ENCODE measurements at regions not wholly inside any gene's neighbourhood (a gene's known extent, or its start where the extent isn't known, plus 50 kb on each side); places are given as distances from the start of the nearest gene placed in this dataset.

DNA sequence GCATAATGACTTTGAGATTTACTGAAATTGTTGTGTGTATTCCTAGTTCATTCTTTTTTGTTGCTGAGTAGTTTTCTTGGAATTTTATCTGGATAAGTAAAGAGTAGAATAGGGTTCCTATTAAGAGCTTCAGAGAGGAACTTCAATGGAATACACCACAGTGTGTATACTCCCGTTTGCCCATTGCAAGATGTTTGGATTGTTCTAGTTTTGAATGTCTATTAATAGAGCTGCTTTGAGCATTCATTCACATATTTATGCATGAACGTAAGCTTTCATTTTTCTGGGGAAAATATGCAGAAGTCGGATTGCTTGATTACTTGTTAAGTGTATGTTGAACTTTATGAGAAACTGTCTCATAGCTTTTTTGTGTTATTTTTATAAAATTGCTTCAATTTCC lies 580.5 kb downstream of the OTOL1 start:
- H4K20me1 ChIP-seq (ENCODE audit: insufficient read depth), result no peaks in the 10 kb centered on the region
- BruUV-seq (replicated peaks), result no TSS peak
- DNase-seq (ENCODE audit: low read depth, low spot score), result no peak
- no peak overlapping the region for H3K4me2 ChIP-seq (ENCODE audit: low read length)
- no peaks in the 10 kb centered on the region for H3K27me3 ChIP-seq (ENCODE audit: insufficient read depth, low read length)
- no peaks in the 10 kb centered on the region for H3K9me2 ChIP-seq (ENCODE audit: insufficient read depth)
- H3K4me1 ChIP-seq (ENCODE audit: control insufficient read depth in 1 of 2, insufficient read depth in 2 of 2, low read length in 2 of 2), result no peaks in the 10 kb centered on the region
- no peak overlapping the region for H2AFZ ChIP-seq (ENCODE audit: low read depth, low read length, poor library complexity, severe bottlenecking)
- H3K9me3 ChIP-seq (ENCODE audit: control insufficient read depth in 1 of 2, insufficient read depth in 1 of 2, low read depth in 1 of 2, low read length in 2 of 2), result no peaks in the 10 kb centered on the region
- ChIA-PET CTCF (no interaction called here), RAD21 (ENCODE audit: low non-redundant PET in 1 of 2, low total read pairs in 2 of 2, uncharacterized antibody in 2 of 2, unreplicated experiment in 2 of 2) (no interaction called here), POLR2A (no interaction called here)
- H3K79me2 ChIP-seq (ENCODE audit: insufficient read depth, low read length), result no peaks in the 10 kb centered on the region
- no peak overlapping the region for H3K9ac ChIP-seq (ENCODE audit: low read length)
- intact Hi-C loops (cut with micrococcal nuclease), result no loop called here
- H3K27ac ChIP-seq (ENCODE audit: low read depth, low read length), result no peak overlapping the region
- H3K4me3 ChIP-seq (replicated peaks in 1 of 2; ENCODE audit: low read depth in 1 of 2, low read length in 2 of 2), result no peak overlapping the region
- H3K36me3 ChIP-seq (ENCODE audit: control insufficient read depth in 1 of 2, insufficient read depth in 2 of 2, low read length in 2 of 2), result no peaks in the 10 kb centered on the region
- TF ChIP-seq CEBPB (IDR thresholded peaks at IDR 0.05; ENCODE audit: low read depth) (no peak), ZNF274 (IDR thresholded peaks at IDR 0.05; ENCODE audit: low read depth, low read length) (no peak), EZH2phosphoT487 (IDR thresholded peaks at IDR 0.05; ENCODE audit: borderline replicate concordance) (no peak), SP1 (IDR thresholded peaks at IDR 0.05; ENCODE audit: low read depth) (no peak), SRF (IDR thresholded peaks at IDR 0.05; ENCODE audit: low read depth) (no peak), TCF7L2 (IDR thresholded peaks at IDR 0.05; ENCODE audit: borderline replicate concordance, extremely low read depth, insufficient read depth, insufficient read length) (no peak), JUND (IDR thresholded peaks at IDR 0.05) (no peak), EZH2 (IDR thresholded peaks at IDR 0.05) (no peak), SIN3A (IDR thresholded peaks at IDR 0.05; ENCODE audit: low read depth) (no peak), ATF3 (IDR thresholded peaks at IDR 0.05) (no peak), POLR2AphosphoS5 (IDR thresholded peaks at IDR 0.05; ENCODE audit: low read depth, low read length) (no peak), FOSL1 (IDR thresholded peaks at IDR 0.05; ENCODE audit: low read depth) (no peak)
- TF ChIP-seq, protein P1, sequence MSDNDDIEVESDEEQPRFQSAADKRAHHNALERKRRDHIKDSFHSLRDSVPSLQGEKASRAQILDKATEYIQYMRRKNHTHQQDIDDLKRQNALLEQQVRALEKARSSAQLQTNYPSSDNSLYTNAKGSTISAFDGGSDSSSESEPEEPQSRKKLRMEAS (IDR thresholded peaks at IDR 0.05), result no peak
- no peak for ATAC-seq

GRCh38 chr3:162082516-162082915 lies 585.9 kb downstream of the OTOL1 start:
- H3K4me2 ChIP-seq (ENCODE audit: low read length), result no peak overlapping the region
- ATAC-seq, result no peak
- TF ChIP-seq, protein P2, sequence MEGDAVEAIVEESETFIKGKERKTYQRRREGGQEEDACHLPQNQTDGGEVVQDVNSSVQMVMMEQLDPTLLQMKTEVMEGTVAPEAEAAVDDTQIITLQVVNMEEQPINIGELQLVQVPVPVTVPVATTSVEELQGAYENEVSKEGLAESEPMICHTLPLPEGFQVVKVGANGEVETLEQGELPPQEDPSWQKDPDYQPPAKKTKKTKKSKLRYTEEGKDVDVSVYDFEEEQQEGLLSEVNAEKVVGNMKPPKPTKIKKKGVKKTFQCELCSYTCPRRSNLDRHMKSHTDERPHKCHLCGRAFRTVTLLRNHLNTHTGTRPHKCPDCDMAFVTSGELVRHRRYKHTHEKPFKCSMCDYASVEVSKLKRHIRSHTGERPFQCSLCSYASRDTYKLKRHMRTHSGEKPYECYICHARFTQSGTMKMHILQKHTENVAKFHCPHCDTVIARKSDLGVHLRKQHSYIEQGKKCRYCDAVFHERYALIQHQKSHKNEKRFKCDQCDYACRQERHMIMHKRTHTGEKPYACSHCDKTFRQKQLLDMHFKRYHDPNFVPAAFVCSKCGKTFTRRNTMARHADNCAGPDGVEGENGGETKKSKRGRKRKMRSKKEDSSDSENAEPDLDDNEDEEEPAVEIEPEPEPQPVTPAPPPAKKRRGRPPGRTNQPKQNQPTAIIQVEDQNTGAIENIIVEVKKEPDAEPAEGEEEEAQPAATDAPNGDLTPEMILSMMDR (IDR thresholded peaks at IDR 0.05 in 2 of 3, conservative IDR thresholded peaks at IDR 0.05 in 1 of 3; ENCODE audit: borderline replicate concordance in 1 of 3, insufficient read depth in 1 of 3, low read depth in 2 of 3, low read length in 2 of 3), result no peak
- no peak for TF ChIP-seq RAD21 (IDR thresholded peaks at IDR 0.05; ENCODE audit: low read depth)
- TF ChIP-seq YY1 (IDR thresholded peaks at IDR 0.05; ENCODE audit: extremely low read depth, insufficient replicate concordance, low read depth, low read length), result no peak
- no peak for TF ChIP-seq ELF1 (IDR thresholded peaks at IDR 0.05; ENCODE audit: borderline replicate concordance, low read depth)
- no peak for TF ChIP-seq FOSL1 (IDR thresholded peaks at IDR 0.05; ENCODE audit: low read depth)
- TF ChIP-seq CEBPB (IDR thresholded peaks at IDR 0.05; ENCODE audit: low read depth), result no peak
- TF ChIP-seq EZH2phosphoT487 (IDR thresholded peaks at IDR 0.05; ENCODE audit: borderline replicate concordance), result no peak

More at GRCh38 chr3:162082516-162082915, 585.9 kb downstream of the OTOL1 start:
- Histone ChIP-seq H3K27me3 (ENCODE audit: insufficient read depth, low read length) (no peaks in the 10 kb centered on the region), H3K9me3 (ENCODE audit: control insufficient read depth in 1 of 2, insufficient read depth in 1 of 2, low read depth in 1 of 2, low read length in 2 of 2) (no peaks in the 10 kb centered on the region), H3K4me1 (ENCODE audit: control insufficient read depth in 1 of 2, insufficient read depth in 2 of 2, low read length in 2 of 2) (no peaks in the 10 kb centered on the region), H3K79me2 (ENCODE audit: insufficient read depth, low read length) (no peaks in the 10 kb centered on the region), H3K9me2 (ENCODE audit: insufficient read depth) (no peaks in the 10 kb centered on the region), H3K36me3 (ENCODE audit: control insufficient read depth in 1 of 2, insufficient read depth in 2 of 2, low read length in 2 of 2) (no peaks in the 10 kb centered on the region), H3K27ac (ENCODE audit: low read depth, low read length) (no peak overlapping the region), H4K20me1 (ENCODE audit: insufficient read depth) (no peaks in the 10 kb centered on the region), H3K4me3 (replicated peaks in 1 of 2; ENCODE audit: low read depth in 1 of 2, low read length in 2 of 2) (no peak overlapping the region), H2AFZ (ENCODE audit: low read depth, low read length, poor library complexity, severe bottlenecking) (no peak overlapping the region), H3K9ac (ENCODE audit: low read length) (no peak overlapping the region)
- no TSS peak for BruUV-seq (replicated peaks)
- ChIA-PET POLR2A (no interaction called here), RAD21 (ENCODE audit: low non-redundant PET in 1 of 2, low total read pairs in 2 of 2, uncharacterized antibody in 2 of 2, unreplicated experiment in 2 of 2) (no interaction called here), CTCF (no interaction called here)
- intact Hi-C loops (cut with micrococcal nuclease), result no loop called here
- DNase-seq (ENCODE audit: low read depth, low spot score), result no peak

All from HCT116 (cell line).